Fibroblast of lung (primary cell): ENCODE measurements at regions not wholly inside any gene's neighbourhood (a gene's known extent, or its start where the extent isn't known, plus 50 kb on each side); places are given as distances from the start of the nearest gene placed in this dataset.
A peak's percentile ranks its signal among the peaks of the same experiment; 100 is the strongest.

Source experiments
- DNase-seq, 2 donors: peaks; one replicate each; pipeline versions ENCODE4 v3.0.0 to v3.0.0-alpha.2; 2010; ENCODE audit warnings: low read depth in 2 of 2
- H2AFZ ChIP-seq: 2 replicates; pipeline ENCODE4 v1.5.1; 2012; ENCODE audit warnings: low read length, control low read depth, inconsistent platforms
- H3K27ac ChIP-seq: 2 replicates; pipeline ENCODE4 v1.5.1; 2011; ENCODE audit warnings: low read length, control low read depth; ENCODE audit not compliant: insufficient read depth
- H3K27me3 ChIP-seq: 2 replicates; pipeline ENCODE4 v1.5.1; 2011; ENCODE audit warnings: mild to moderate bottlenecking, low read length; ENCODE audit not compliant: control insufficient read depth, insufficient read depth
- H3K36me3 ChIP-seq: 2 replicates; pipeline ENCODE4 v1.5.1; 2011; ENCODE audit warnings: low read length; ENCODE audit not compliant: control insufficient read depth, insufficient read depth
- H3K4me1 ChIP-seq: 2 replicates; pipeline ENCODE4 v1.5.1; 2011; ENCODE audit warnings: low read length; ENCODE audit not compliant: control insufficient read depth, insufficient read depth; ENCODE audit errors: extremely low read depth
- H3K4me2 ChIP-seq: 2 replicates; pipeline ENCODE4 v1.5.1; 2011; ENCODE audit warnings: low read length, control low read depth; ENCODE audit not compliant: insufficient read depth; ENCODE audit errors: extremely low read depth
- H3K4me3 ChIP-seq, 4 experiments: fragments of 200-600 bp in 1 of 4; sonication (generic) in 1 of 4; replicated peaks in 1 of 4; 2 replicates each; pipeline ENCODE4 v1.5.1; 2011 to 2016; ENCODE audit warnings: low read length in 4 of 4, low read depth in 3 of 4, mild to moderate bottlenecking in 3 of 4, control low read depth in 2 of 4, inconsistent platforms in 1 of 4, mixed read lengths in 1 of 4; ENCODE audit not compliant: insufficient read depth in 1 of 4; ENCODE audit errors: control extremely low read depth in 1 of 4
- H3K79me2 ChIP-seq: 2 replicates; pipeline ENCODE4 v1.5.1; 2012; ENCODE audit warnings: mild to moderate bottlenecking, low read length, inconsistent platforms; ENCODE audit not compliant: control insufficient read depth, insufficient read depth
- H3K9ac ChIP-seq: 2 replicates; pipeline ENCODE4 v1.5.1; 2011; ENCODE audit warnings: mild to moderate bottlenecking, low read length, control low read depth; ENCODE audit not compliant: insufficient read depth
- H3K9me3 ChIP-seq: 2 replicates; pipeline ENCODE4 v1.5.1; 2012; ENCODE audit warnings: low read depth, low read length; ENCODE audit not compliant: control insufficient read depth, insufficient read depth
- H4K20me1 ChIP-seq: 2 replicates; pipeline ENCODE4 v1.5.1; 2011; ENCODE audit warnings: low read length; ENCODE audit not compliant: control insufficient read depth, insufficient read depth; ENCODE audit errors: extremely low read depth
- CTCF ChIP-seq, 2 donors: IDR thresholded peaks in 1 of 2; conservative IDR thresholded peaks in 1 of 2; 1 replicate in 1 of 2; 2 replicates in 1 of 2; pipeline ENCODE4 v1.5.1; 2011 to 2012; ENCODE audit warnings: low read length in 2 of 2, control low read depth in 1 of 2, inconsistent platforms in 1 of 2, low read depth in 1 of 2, mild to moderate bottlenecking in 1 of 2
- EZH2 ChIP-seq: IDR thresholded peaks from 2 replicates; pipeline ENCODE4 v1.5.1; 2012; ENCODE audit warnings: low read length, control low read depth, mild to moderate bottlenecking; ENCODE audit errors: missing control alignments

- H3K27ac ChIP-seq: no peak overlapping the region
- no peaks in the 10 kb centered on the region for H4K20me1 ChIP-seq
- H3K9ac ChIP-seq: no peak overlapping the region
- DNase-seq: no peak
- no peaks in the 10 kb centered on the region for H3K79me2 ChIP-seq
- no peak overlapping the region for H2AFZ ChIP-seq
- no peak overlapping the region for H3K4me2 ChIP-seq
- H3K9me3 ChIP-seq: no peaks in the 10 kb centered on the region
- H3K36me3 ChIP-seq: no peaks in the 10 kb centered on the region
- peaks cover 2% of the 10 kb centered on the region for H3K4me1 ChIP-seq
- H3K4me3 ChIP-seq: no peak overlapping the region
- H3K27me3 ChIP-seq: no peaks in the 10 kb centered on the region
- TF ChIP-seq EZH2 (no peak), CTCF (conservative IDR thresholded peaks at IDR 0.05 in 1 of 2, IDR thresholded peaks at IDR 0.05 in 1 of 2; ENCODE audit: low read depth in 1 of 2, low read length in 2 of 2) (no peak)
Observed at GRCh38 chr19:31667106-31667505, 317.9 kb upstream of the TSHZ3 start.

GRCh38 chr19:31668921-31669320 is 319.7 kb upstream of the TSHZ3 start:
- no peak for TF ChIP-seq EZH2
- TF ChIP-seq CTCF (conservative IDR thresholded peaks at IDR 0.05 in 1 of 2, IDR thresholded peaks at IDR 0.05 in 1 of 2; ENCODE audit: low read depth in 1 of 2, low read length in 2 of 2): no peak
- Histone ChIP-seq H4K20me1 (no peaks in the 10 kb centered on the region), H3K27me3 (no peaks in the 10 kb centered on the region), H3K79me2 (no peaks in the 10 kb centered on the region), H3K9me3 (no peaks in the 10 kb centered on the region), H3K36me3 (no peaks in the 10 kb centered on the region), H2AFZ (no peak overlapping the region), H3K27ac (no peak overlapping the region), H3K9ac (no peak overlapping the region), H3K4me3 (no peak overlapping the region), H3K4me2 (no peak overlapping the region), H3K4me1 (peaks cover 2% of the 10 kb centered on the region)
- peak; percentile 42 to 51 for DNase-seq

- Histone ChIP-seq H3K9me3 (no peaks in the 10 kb centered on the region), H3K27ac (no peak overlapping the region), H3K4me3 (no peak overlapping the region), H3K27me3 (no peaks in the 10 kb centered on the region), H3K36me3 (no peaks in the 10 kb centered on the region), H3K4me2 (no peak overlapping the region), H3K4me1 (peaks cover 14% of the 10 kb centered on the region), H3K9ac (no peak overlapping the region), H2AFZ (no peak overlapping the region), H4K20me1 (no peaks in the 10 kb centered on the region), H3K79me2 (no peaks in the 10 kb centered on the region)
- no peak for DNase-seq
- no peak for TF ChIP-seq EZH2
- TF ChIP-seq CTCF (conservative IDR thresholded peaks at IDR 0.05 in 1 of 2, IDR thresholded peaks at IDR 0.05 in 1 of 2; ENCODE audit: low read depth in 1 of 2, low read length in 2 of 2): no peak
Observed at GRCh38 chr19:31670931-31671330, 321.7 kb upstream of the TSHZ3 start.
